Endometrium (tissue), 2 donors: ENCODE measurements at regions not wholly inside any gene's neighbourhood (a gene's known extent, or its start where the extent isn't known, plus 50 kb on each side); places are given as distances from the start of the nearest gene placed in this dataset.

Experiments used
- FAIRE-seq: peaks from 2 replicates; lab custom pipeline; 2012; peaks lifted over from hg19 to GRCh38; lab: Jason Lieb, UNC
- donor health status: control.
- donor health status: control.

DNA sequence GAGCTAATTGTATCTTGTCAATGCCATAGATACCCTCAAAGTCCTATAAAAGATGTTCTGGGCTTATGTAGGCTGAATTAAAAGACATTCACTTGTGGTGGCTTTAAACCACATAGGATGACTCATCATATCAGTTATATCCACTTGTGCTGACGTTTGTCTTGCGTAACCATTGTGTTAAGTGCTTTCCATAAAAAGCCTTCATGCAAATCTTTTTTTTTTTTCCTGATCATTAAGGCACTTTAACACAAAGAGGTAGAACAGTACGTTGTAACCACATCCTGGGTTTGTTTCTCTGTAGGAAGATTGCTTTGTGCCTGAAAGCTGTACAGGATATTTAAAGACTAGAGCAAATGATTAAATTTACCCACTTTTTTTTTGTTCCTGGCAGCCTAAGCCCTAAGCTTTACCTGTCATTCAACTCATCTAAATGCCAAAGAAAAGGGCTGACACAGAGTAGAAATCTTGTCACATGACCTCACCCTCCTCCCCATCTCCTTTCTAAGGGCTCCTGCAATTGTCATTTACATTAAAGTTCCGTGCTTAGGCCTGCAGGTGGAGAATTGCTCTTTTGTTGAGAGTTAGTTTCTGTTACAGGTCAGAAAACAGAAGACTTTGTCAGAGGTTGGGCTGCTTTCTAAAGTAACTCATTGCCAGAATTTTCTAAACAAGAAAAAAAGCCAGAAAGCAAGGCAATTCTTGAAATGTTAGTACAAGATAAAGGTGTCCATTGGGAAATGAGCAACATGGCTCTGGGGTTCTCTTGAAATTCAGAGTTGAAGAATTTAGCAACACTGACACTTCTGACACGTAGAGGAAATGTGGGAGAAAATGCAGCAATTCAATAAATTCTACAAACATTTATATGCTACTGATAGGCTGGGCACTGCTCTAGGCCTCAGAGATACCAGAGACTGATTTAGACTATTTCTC, 555.6 kb downstream of the PPARGC1A start:
- FAIRE-seq, result no peak

DNA sequence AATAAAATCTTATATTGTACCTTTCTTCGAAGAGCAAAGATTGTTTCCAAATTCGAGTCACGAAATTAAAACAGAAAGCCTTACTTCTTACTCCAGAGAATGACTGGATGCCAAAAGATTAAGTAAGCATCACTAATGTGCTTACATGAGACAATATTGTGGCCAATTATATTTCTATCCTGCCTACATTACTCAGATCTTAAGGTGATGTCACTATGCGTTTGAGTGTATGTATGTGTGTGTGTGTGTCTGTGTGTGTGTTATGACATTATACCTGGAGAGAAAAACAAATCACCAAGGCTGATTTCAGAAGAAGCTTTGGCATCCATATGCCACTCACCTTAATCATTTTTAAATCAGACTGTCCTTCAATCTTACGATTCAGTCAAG, 556.3 kb downstream of the PPARGC1A start:
- FAIRE-seq, result no peak

DNA sequence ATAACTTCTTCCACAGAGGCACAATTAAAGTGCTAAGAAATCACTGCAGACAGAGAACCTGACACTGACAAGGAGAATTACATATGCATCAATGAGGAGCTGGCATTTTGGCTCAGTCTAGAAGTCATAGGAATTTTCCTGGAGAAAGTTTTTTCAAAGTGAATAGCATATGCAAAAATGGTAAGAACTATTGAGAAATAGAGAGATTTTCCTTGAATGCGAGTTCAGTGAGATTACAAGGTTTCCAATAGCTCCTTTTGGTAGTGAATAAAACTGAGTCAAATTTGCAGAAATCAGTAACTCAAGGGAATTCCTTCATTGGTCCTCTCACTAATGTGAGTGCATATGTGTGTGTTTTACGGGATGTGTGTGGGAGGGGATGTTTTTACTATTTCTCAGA, 557.5 kb downstream of the PPARGC1A start:
- no peak for FAIRE-seq

GRCh38 chr4:23327120-23327519, 562.7 kb downstream of the PPARGC1A start:
- FAIRE-seq, result no peak

- FAIRE-seq, result no peak
These were observed 565.7 kb downstream of the PPARGC1A start for GRCh38 chr4:23324021-23324690.

DNA sequence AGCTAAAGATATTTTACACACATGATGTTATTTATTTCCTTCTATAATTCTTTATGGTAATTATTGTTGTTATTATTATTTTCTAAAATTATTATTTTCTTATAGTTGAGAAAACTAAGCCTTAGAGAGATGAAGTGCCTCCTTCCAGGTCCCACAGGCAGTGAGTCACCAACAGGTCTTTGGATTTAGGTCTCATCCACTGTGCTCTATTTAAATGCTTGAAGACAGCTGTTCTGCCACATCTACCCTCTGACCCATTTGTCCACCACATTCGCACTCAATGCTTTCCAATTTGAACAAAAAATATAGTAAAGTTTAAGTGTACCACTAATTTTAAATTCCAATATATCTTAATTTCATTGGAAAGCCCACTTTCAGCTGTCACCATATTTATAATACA, 566.4 kb downstream of the PPARGC1A start:
- no peak for FAIRE-seq

- FAIRE-seq, result no peak
These were observed 567.1 kb downstream of the PPARGC1A start for GRCh38 chr4:23322732-23323131.

DNA sequence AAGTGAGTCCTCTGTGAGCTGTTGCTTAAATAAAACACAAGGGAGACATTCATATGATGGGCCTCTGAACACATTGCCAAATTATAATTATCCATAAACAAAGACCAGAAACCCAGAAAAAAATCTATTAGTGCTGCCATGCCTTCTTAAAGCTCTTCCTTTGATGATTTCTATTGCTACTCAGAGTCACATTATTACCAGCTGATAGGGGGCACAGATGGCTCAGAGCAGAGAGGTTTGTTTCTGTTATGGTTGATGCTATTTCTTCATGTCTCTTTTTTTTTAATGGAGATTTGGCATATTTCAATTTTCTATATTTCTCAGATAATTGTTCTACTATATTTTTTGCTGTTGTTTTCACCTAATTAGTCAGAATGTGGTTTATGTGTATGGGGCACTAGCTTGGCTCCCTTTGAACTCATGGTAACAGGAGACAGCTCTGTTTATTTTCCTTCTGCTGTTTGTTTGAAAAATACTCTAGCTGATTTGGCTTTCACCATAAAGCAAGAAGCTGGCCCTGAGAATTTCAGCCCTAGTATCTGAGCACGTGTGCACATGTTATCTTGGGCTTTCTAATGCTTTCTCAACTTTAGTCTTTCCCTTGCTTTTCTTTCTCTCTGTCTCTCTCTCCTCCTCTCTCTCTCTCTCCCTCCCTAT, 568.8 kb downstream of the PPARGC1A start:
- no peak for FAIRE-seq

GRCh38 chr4:23312686-23313085, 577.2 kb downstream of the PPARGC1A start:
- FAIRE-seq, result no peak

DNA sequence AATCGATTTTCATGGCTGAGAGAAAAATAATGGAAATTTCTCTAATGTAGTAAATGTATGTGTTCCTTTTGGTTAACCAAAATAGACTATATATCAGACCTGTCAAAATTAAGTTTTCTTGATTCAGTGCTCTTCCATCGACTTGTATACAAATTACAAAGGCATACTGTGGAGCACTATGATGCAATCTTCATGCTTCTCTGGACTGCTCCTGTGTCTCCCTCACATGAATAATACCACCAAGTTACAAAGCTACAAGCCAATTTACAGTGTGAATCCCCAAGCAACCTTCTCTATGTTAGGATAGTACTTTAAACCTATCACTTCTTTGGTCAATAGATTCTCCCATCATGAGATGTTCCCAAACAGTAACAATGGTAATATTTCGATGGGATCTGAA, 577.9 kb downstream of the PPARGC1A start:
- FAIRE-seq, result no peak

GRCh38 chr4:23305026-23305425, 584.8 kb downstream of the PPARGC1A start:
- no peak for FAIRE-seq

- no peak for FAIRE-seq
These were observed 591.5 kb downstream of the PPARGC1A start for GRCh38 chr4:23298371-23298770.

- FAIRE-seq, result no peak
These were observed 592.5 kb downstream of the PPARGC1A start for GRCh38 chr4:23297327-23297726.

DNA sequence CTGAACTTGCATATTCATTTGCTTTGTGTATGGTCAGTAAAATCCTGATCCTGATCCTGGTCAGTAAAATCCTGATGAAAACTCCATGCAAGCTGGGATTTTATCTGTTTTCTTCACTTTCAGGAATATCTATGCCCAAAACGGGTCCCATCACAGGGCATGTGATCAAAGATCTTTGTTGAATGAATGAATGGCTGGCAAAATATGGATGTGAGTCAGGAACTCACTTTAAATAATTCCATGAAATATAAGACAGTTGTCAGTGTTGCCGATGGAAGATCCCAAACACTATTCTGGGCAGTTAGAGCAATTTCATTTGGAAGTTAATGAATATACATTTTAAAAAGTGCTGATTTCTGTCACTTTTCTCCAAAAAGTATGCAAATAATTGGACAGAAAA, 598.4 kb downstream of the GBA3 start:
- no peak for FAIRE-seq

GRCh38 chr4:23290656-23291055, 597.9 kb downstream of the GBA3 start:
- no peak for FAIRE-seq

DNA sequence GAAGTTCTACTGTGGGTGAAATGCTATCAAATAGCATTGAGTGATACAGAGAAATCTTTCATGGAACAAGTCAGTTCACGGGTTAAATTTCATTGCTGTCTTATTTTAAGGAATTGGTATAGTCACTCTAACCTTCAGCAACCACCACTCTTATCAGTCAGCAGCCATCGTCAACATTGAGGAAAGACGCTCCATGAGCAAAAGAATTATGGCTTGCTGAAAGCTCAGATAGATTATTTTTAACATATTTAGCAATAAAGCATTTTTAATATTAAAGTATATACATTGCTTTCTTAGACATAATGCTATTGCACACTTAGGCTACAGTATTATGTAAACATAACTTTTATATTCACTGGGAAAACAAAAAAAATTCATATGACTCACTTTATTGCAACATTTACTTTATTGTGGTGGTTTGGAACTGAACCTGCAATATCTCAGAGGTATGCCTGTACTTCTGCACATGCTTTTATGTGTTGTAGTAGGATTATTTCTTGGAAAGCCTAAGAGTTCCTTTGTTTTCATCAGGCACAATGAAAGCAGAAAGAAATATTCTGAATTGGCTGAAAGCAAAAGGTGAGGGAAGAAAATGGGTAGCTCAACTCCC, 586.7 kb downstream of the GBA3 start:
- no peak for FAIRE-seq

GRCh38 chr4:23278845-23279244, 586.1 kb downstream of the GBA3 start:
- FAIRE-seq, result no peak

GRCh38 chr4:23276076-23276475, 583.3 kb downstream of the GBA3 start:
- FAIRE-seq, result no peak

DNA sequence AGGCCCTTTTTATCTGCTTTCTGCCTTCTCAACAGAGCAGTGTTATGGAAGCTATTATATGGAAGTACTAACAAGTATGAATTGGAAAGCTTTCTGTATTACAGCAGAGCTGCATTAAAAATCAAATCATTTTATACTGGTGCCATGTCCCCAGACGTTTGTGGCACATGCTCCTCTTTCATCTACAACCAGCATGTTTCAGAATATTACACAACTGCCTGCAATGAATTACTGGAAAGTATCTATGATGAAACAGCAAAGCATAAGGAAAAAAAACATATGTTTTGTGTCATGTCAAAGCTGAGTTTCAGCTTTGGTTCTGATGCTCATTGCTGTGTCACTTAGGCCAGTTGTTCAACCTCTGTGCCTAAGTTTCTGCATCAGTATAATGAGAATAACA, 576.8 kb downstream of the GBA3 start:
- FAIRE-seq, result no peak

GRCh38 chr4:23268072-23268771, 575.5 kb downstream of the GBA3 start:
- FAIRE-seq, result no peak

DNA sequence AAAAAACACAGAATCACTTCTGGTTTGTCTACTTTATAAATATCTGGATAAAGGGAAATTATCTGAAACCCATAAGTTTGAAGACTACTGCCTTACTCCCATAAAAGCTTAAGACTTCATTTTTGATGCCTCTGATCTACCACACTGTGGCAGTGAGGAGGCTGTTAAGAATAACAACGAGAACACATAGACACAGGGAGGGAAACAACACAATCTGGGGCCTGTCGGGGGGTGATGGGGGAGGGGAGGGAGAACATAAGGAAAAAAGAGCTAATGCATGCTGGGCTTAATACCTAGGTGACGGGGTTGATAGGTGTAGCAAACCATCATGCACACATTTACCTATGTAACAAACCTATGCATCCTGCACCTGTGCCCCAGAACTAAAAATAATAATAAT, 573.7 kb downstream of the GBA3 start:
- FAIRE-seq, result no peak

DNA sequence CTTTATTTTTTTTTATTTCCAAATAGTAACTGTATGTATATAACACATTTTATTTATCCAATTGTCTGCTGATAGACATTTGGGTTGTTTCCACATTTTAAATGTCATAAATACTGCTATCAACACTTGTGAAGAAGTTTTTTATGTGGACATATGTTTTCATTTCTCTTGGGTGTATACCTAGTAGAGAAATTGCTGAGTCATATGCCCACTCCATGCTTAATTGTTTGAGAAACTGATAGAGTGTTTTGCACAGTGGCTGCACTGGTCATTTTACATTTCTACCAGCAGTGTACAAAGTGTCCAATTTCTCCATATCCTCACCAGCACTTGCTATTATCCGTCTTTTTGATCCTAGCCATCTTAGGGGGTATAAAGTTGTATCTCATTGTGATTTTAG, 567.8 kb downstream of the GBA3 start:
- FAIRE-seq, result no peak
